ENCODE measurements at regions not wholly inside any gene's neighbourhood (a gene's known extent, or its start where the extent isn't known, plus 50 kb on each side); places are given as distances from the start of the nearest gene placed in this dataset.
"Not testable (repeated sequence)": the region's sequence is repeated elsewhere in the genome, so short reads cannot be mapped to it uniquely, and the experiment has no call there.

DNA sequence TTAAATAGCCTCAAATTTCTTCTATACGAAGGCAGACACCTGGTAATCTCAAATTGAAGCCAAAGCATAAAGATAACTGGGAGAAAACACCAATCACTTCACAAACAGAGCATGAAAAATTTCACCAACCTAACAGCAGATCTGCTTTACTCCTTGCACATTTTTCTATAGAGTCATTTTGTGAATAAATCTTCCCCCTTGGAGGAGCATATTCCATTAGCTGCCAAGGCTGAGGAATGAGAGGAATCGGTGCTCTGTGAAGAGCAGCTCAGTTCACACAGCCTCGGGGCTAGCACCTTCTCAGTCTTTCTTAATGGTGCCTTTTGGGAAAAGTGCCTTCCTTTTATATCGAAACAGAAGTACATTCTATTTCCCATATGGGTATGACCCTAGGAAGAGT lies 1313.7 kb upstream of the NRXN1 start:
- no peak for DNase-seq

DNA sequence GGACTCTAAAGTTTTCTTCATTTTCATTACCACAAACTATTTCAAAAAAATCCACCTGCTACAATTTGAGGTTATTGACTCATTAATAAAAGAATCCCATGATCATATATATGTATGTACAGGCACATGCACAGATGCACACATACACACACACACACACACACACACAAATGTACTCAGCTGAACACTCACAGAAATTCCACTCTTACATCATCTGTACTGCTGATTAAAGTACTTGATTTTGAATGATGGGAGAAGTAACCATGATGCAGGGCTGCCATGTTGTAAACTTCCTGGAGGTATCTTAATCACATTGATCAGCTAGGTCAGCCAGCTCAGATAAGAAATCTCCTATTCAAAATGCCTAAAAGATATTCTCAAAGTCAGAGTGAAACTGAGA lies 1313.2 kb upstream of the NRXN1 start:
- no peak for DNase-seq

DNA sequence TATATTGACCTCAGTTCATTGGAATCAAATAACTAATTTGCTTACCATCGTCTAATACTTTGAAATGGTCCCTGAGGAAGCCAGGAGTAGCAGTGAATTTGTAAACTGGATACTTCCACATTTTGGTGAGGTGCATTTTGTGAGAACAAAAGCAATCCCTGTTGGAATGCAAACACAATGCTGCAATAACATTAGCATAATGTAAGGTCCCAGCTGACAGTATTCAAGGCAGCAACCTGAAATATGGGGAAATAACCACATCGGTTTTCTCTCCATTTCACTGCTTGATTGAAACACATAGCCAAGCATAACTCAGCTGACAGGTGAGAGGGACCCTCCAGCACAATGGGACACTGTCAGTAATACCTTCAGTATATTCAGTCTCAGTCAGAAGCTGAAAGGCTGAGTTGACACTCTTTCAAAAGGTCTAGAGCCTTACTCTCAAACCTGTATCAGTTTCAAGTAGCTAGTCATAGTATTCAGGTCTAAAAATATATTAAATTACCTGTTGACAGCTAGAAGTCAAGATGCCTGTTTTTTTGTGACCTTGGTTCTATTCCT lies 1311.9 kb upstream of the NRXN1 start:
- no peak for DNase-seq

DNA sequence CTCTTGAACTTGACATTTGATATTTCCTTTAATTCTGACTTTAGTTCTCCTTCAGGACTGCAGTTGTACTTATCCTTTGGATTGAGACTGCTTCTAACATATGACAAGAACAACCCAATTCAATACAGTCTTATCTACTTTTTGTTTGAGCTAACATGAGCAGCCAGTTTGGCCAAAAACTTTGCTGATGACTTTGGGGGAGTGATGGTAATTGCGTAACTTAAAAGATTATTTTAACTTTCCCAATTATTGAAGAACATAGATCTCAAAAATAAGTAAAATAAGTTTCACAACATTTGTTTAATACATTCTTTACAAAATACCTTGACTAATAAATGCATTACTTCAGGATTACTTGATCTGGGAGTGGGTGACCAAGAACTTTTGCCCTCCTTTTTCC lies 1311.1 kb upstream of the NRXN1 start:
- no peak for DNase-seq

DNA sequence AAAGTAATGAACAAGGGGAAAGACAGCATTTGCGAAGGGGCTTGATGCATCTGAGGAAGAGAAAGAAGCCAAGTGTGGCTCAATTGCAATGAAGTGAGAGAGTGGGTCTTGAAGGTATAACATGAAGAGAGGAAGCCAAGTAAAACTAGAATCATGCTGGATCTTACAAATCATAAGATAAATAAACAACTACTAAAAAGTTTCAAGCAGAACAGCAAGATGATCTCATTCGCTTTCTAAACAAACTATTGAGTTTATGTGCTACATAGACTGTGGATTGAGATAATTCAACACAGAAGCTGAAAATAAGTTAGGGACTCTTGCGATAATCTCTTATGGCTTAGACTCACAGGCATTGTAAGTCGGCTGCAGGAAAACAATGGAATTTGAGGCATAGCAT lies 1310.5 kb upstream of the NRXN1 start:
- DNase-seq = no peak

DNA sequence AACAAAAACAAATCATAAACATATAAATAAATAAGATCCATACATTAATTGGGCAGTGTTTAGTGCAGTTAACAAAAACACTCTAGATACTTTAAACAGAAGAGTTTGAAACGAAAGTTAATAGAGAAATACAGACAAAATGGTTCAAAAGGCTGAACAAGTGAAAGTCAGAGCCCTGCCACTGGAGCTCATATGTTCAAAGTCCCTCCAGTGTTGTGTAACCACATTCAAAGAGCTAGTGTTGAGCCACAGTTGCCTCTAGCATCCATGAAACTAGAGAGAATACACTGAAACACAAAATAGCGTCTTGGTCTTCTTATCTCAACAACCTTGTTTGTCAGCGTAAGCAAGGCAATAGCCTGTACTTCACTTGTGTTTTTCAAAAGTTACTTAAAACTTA lies 1309.8 kb upstream of the NRXN1 start:
- DNase-seq = no peak

DNA sequence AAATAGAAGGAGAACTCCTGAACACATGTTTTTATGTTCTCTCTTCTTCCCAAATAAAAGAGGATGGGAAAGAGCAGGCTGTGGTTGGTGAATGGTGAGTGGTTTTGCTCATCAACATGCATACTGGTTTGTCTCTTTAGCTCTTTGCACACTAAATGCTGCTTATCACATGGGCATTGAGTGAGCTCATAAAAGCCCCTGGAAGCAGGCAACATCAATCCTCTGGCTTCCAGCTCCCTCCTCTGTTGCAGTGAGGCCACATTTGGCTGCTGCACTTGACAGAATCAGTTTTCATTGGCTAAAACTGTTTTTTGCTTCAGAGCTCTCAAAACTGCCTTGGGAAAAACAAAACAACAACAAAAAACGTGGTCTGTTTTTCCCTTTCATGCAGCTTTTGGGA lies 1308.2 kb upstream of the NRXN1 start:
- no peak for DNase-seq

DNA sequence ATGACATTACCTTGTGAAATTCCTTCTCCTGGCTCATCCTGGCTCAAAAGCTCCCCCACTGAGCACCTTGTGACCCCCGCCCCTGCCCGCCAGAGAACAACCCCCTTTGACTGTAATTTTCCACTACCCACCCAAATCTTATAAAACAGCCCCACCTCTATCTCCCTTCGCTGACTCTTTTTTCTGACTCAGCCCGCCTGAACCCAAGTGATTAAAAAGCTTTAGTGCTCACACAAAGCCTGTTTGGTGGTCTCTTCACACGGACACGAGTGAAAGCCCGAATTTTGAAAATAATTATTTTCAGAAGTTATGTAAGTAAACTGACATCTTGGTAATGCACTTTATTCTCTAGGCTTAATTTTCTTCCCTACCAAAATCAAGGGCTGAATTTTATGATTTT lies 1305.9 kb upstream of the NRXN1 start:
- DNase-seq = not testable (repeated sequence)

DNA sequence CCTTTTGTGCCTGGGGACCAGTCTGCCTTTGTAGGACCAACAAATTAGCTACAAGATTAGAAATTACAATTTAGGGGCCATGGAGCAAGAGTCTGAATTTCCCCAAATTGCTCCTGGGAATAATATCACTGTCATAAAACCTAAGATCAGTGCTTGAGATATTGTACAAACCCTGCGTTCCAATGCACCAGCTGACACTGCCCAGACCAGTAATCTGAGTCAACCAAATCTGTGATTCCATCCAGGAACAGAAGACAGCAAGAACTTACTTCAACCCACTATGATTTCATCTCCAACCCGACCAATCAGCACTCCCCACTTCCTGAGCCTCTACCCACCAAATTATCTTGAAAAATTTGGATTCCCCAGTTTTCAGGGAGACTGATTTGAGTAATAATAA lies 1305.0 kb upstream of the NRXN1 start:
- no peak for DNase-seq

DNA sequence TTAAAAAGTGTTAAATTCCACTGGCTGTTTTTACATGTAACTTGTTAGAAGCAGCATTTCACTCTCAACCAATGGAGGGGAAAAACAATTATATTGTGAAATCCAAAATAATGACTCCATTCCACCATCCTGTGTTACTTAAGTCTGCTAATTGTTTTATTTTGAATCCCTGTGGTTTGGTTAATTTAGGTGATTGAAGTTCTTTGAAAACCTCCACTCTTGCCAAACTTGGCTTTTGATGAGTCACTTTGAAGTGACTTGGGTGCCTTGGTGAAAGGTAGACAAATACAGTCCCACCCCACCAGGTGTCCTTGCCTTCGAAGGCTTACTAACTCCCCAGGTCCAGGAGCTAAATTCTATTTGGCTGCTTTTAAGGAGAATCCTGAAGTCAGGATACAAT lies 1303.8 kb upstream of the NRXN1 start:
- no peak for DNase-seq

DNA sequence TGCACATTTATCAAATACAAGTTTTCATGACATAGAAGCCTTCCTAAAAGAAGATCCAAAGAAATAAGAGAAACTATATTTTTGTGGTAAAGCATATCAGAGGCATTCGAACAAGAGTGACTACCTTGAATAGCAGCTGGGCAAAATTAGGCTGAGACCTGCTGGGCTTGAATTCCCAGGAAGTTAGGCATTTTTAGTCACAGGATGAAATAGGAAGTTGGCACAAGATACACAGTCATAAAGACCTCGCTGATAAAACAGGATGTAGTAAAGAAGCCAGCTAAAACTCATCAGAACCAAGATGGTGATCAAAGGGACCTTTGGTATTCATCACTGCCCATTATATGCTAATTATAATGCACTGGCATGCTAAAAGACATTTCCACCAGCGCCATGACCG lies 1302.3 kb upstream of the NRXN1 start:
- DNase-seq = no peak

DNA sequence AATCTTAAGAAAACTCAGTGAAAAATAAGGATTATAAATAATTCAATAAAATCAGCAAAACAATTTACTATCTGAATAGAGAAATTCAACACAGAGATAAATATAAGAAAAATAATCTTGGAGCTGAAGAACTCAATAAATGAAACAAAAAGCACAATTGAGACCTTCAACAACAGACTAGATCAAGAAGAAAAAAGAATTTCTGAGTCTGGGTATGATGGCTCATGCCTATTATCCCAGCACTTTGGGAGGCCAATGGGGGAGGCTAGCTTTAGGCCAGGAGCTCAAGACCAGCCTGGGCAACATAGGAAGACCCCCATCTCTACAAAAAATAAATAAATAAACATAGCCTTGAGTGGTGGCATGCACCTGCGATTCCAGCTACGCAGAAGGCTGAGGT lies 1295.7 kb upstream of the NRXN1 start:
- no peak for DNase-seq

DNA sequence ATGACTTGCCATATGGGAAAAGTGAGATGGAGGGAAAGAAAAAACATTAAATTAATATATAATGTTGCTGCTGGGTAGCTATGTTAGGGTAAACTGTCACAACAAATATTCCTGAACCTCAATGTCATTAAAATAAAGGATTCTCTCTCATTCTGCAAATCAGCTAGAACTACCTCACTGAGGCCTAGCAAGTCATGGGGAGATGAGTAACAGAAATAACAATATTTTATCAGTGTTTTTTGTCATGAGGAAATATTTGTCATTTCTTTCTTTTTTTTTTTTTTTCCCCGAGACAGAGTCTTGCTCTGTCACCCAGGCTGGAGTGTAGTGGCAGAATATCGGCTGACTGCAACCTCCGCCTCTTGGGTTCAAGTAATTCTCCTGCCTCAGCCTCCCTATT lies 1282.3 kb upstream of the NRXN1 start:
- DNase-seq = no peak

DNA sequence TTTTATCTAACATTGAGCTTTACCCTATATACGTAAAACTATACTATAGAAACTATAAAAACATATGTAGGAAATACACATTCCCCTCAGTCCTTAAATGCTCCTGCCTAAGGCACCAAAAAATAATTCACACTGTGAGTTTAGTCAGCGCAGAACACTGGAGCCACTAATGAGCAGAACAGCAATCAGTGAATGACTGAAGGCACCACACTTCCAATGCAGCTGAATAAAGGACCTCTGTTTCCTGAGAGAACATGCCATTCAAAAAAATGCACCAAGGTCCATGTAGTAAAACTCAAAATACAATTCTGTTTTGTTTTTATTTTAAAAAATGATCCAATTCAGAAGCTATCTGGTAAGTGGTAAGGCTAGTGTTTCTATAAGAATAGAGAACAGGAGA lies 1280.6 kb upstream of the NRXN1 start:
- DNase-seq = no peak

DNA sequence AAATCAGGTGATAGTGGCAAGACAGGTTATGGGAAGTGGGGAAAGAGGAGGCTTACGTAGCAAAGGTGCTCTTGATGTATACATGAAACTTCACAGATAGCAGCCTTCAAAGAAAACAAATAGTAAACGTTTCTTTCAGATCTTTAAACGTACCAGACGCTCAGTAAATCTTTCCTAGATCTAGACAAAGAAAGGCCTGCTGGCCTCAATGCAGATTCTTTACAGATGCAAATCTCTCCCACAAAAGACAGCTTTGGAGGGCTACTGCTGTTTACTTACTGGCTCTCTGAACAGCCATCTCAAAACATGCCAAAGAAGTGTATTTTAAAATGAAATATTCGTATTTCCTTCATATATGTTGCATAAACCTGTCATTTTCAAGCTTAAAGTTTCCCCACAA lies 1279.9 kb upstream of the NRXN1 start:
- no peak for DNase-seq

DNA sequence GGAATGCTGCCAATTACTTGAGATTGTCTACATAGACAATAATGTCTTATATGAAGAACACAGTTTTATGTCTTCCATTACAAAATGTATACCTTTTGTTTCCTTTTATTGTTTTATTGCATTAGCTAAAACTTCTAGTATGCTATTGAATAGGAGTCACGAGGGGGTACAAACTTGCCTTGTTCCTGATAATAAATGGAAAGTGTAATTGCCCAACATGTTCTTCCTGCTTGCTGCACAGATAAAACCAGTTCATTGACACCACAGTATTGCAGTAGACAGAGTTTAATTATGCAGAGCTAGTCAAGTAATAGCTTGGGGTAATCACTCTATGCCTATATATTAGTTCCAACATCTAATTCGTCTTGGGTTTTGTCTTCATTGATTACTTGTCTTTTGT lies 1276.2 kb upstream of the NRXN1 start:
- DNase-seq = no peak

DNA sequence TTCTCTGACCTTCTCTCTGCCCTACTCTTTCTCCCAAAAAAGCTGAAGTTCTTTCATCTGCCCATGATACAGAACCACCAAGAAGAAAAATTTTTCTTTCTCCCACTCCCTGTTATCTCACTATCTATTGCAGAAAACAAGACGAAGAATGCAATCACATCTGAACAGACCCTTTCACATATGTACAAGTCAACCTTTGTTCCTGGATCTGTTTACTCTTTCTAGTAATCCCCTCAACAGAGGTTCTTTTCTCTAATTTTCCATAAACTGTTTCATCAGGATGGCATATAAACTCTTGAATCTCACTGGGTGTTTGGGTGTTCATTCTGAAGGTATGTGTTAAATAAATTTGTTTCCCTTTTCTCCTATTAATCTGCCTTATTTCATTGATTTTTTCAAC lies 1262.7 kb upstream of the NRXN1 start:
- no peak for DNase-seq

DNA sequence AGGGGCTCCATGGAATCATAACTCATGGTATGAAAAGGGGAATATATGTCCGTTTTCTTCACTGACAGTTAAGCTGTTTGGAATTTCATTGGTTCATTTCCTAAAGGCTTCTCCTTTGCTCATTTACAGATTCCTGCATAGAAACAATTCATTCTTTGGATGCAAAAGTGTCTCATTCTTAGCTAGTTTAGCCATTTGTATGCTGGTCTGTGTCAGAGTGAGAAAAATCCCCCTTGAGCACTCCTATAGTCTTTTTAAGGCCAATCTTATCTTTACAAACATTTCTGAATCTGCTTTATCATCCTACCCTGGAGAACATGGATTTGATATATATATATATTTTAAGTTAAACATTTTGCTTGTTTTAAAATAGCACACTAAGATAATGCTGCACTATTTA lies 1260.9 kb upstream of the NRXN1 start:
- no peak for DNase-seq

DNA sequence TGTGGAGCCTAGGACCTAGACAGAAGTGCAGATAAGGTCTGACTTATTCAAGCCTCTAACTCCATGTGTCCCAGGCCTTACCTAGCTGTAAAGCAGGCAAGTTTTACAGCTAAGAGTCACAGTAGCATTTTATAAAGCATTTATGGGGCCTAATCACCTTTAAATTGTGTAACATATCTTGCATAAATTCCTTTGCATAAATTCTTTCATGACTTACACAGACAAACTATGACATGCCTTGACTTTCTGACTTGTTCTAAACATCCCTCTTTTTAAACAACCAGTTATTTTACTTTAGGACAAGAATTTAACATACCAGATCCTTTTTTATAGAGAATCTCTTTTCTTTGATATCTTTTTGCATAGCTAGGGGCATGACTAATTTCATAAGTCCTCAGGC lies 1257.8 kb upstream of the NRXN1 start:
- DNase-seq = no peak

DNA sequence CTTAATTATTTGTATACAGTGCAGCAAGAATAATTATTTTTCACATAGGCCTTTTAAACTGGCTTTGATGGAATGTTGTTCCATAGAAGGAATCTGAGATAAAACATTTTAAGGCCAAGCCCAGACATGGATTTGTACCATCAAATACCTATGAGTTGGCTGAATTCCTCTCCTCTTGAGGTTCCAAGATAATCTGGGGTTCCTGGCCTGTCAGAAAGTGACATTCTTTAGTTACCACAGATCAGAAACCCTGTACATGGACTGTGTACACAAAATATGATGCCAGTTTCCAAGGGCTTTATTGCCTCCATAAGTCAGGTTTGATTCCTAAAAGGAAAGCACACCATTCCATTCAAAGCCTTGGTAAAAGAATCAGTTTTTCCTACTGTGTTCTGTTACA lies 1256.7 kb upstream of the NRXN1 start:
- DNase-seq = no peak

DNA sequence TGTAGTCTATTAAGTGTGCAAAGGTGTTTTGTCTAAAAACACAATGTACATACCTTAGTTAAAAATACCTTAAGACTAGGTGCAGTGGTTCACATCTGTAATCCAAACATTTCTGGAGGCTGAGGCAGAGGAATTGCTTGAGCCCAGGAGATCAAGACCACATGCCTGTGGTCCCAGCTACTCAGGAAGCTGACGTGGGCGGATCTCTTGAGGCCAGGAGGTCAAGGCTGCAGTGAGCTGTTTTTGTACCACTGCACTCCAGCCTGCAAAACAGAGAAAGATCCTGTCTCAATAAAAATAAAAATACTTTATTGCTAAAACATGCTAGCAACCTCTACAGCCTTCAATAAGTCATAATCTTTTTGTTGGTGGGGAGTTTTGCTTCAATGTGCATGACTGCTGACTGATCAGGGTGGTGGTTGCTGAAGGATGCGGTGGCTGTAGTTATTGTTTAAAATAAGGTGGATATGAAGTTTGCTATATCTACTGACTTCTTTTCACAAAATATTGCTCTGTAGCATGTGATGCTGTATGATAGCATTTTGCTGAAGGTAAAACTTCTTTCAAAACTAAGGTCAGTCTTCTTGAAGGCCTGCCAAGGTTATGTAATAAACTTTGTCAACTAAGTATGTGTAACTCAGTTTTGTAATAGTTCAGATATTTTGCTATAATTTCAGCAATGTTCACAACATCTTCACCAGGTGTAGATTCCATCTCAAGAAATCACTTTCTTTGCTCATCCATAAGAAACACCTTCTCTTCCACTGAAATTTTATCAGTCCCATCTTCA lies 1238.0 kb upstream of the NRXN1 start:
- no peak for DNase-seq

DNA sequence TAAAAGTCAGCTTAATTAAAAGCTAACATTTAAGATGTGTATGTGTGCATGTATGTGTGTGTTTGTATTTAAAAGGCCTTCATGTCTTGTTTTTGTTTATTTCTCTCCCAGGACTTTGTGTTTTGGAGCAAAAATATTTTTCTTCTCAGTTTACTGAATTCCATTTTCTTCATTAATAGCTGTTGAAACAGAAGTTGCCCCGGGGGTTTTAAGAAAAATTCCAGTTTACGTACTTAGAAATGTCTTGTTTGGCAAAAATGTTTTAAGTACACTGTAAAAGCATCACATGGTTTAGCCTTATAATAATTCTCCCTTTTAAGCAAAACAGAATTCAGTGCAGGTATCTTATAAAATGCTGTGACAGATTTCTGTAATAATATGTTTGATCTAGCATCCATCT lies 1233.0 kb upstream of the NRXN1 start:
- DNase-seq = no peak

DNA sequence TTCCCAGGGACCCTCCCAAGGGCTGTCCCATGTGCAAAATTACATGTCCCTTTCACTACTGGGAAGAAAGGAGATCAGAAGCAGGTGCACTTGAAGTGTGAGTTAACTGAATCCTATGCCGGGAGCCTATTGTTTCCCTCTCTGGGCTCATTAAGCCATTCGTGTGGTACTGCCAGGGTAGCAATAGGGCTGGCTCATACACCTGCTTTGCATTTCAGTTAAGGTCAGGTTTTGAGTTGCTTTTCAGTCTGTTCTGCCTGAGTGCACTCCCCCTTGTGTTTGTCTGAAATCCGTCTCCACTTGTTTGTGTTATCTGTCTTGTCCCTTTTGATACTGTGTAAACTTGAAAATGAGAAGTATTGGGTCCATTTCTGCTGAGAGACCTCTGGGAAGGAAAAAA lies 1232.6 kb upstream of the NRXN1 start:
- no peak for DNase-seq

DNA sequence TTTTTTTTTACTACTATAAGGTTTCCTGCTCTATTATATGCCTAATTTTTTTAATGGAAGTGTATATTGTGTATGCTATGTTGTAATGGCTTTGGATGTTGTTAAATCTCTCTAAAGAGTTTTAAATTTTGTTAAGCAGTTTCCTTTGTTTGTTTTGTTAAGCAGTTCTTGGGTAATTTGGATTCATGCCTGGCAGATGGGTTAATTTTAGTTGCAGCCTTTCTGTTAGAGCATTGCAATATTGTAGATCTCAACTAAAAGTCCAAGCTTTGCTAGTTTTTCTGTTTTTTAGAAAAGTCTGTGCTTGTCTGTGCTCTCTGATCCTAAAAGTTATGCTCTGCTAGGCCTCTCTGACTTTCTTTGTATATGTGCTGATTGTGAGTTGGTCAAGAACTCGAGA lies 1229.0 kb upstream of the NRXN1 start:
- no peak for DNase-seq

DNA sequence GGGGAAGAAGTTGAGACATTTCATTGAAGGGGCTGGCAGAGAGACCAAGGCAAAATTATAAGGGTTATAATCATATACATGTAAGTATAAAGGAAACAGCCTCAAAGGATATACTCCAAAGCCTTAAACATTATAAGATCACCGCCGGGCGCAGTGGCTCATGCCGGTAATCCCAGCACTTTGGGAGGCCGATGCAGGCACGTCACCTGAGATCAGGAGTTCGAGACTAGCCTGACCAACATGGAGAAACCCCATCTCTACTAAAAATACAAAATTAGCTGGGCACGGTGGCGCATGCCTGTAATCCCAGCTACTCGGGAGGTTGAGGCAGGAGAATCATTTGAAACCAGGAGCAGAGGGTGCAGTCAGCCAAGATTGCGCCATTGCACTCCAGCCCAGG lies 1227.0 kb upstream of the NRXN1 start:
- not testable (repeated sequence) for DNase-seq

Data from inflammatory macrophage (primary cell).